Loucy (cell line): ENCODE measurements at regions not wholly inside any gene's neighbourhood (a gene's known extent, or its start where the extent isn't known, plus 50 kb on each side); places are given as distances from the start of the nearest gene placed in this dataset.

ENCODE experiments used
- H2AFZ ChIP-seq: fragments of 200-600 bp; sonication (generic); 2 replicates; pipeline ENCODE4 v1.6.0; 2016; ENCODE audit warnings: antibody characterized with exemption, mild to moderate bottlenecking, low read length, moderate library complexity
- H3F3A ChIP-seq: fragments of 200-600 bp; 2 replicates; pipeline ENCODE4 v1.6.0; 2016; ENCODE audit warnings: antibody characterized with exemption, low read depth, mild to moderate bottlenecking
- H3K27me3 ChIP-seq: fragments of 200-600 bp; sonication (generic); 2 replicates; pipeline ENCODE4 v1.6.1; 2014; ENCODE audit warnings: low read length, mild to moderate bottlenecking; ENCODE audit not compliant: insufficient read depth, poor library complexity, severe bottlenecking
- H3K36me3 ChIP-seq: fragments of 200-600 bp; sonication (generic); 2 replicates; pipeline ENCODE4 v1.6.1; 2016; ENCODE audit warnings: low read length; ENCODE audit not compliant: insufficient read depth
- H3K4me1 ChIP-seq: fragments of 200-600 bp; sonication (generic); 2 replicates; pipeline ENCODE4 v1.5.1; 2014; ENCODE audit warnings: low read length, mild to moderate bottlenecking; ENCODE audit not compliant: insufficient read depth, poor library complexity, severe bottlenecking
- H3K4me2 ChIP-seq: fragments of 200-600 bp; sonication (generic); 2 replicates; pipeline ENCODE4 v1.6.0; 2014; ENCODE audit warnings: antibody characterized with exemption, low read length, low read depth, mild to moderate bottlenecking; ENCODE audit not compliant: poor library complexity, severe bottlenecking
- H3K4me3 ChIP-seq: fragments of 200-600 bp; sonication (generic); 2 replicates; pipeline ENCODE4 v1.5.1; 2014; ENCODE audit warnings: low read length, mild to moderate bottlenecking, mixed read lengths; ENCODE audit not compliant: poor library complexity, severe bottlenecking
- H3K79me2 ChIP-seq: fragments of 200-600 bp; sonication (generic); 2 replicates; pipeline ENCODE4 v1.6.1; 2014; ENCODE audit warnings: low read length; ENCODE audit not compliant: insufficient read depth
- H3K9ac ChIP-seq: fragments of 200-600 bp; sonication (generic); 2 replicates; pipeline ENCODE4 v1.6.0; 2014; ENCODE audit warnings: mild to moderate bottlenecking, low read depth, low read length, moderate library complexity; ENCODE audit not compliant: poor library complexity, severe bottlenecking
- H3K9me2 ChIP-seq: fragments of 200-600 bp; sonication (generic); replicated peaks from 2 replicates; pipeline ENCODE4 v1.6.1; 2016; ENCODE audit warnings: low read depth, low read length, mixed read lengths
- H3K9me3 ChIP-seq: fragments of 200-600 bp; sonication (generic); 2 replicates; pipeline ENCODE4 v1.6.1; 2014; ENCODE audit warnings: mild to moderate bottlenecking, antibody characterized with exemption, low read length, low read depth; ENCODE audit not compliant: insufficient read depth
- H4K20me1 ChIP-seq: fragments of 200-600 bp; sonication (generic); 2 replicates; pipeline ENCODE4 v1.6.0; 2014; ENCODE audit warnings: antibody characterized with exemption, low read length, mild to moderate bottlenecking; ENCODE audit not compliant: insufficient read depth, poor library complexity, severe bottlenecking
- EZH2phosphoT487 ChIP-seq: fragments of 200-600 bp; IDR thresholded peaks from 2 replicates; pipeline ENCODE4 v1.6.1; 2018; ENCODE audit warnings: antibody characterized with exemption, mild to moderate bottlenecking, moderate library complexity, borderline replicate concordance
- TF ChIP-seq, protein P1 (sequence below): fragments of 200-600 bp; sonication (generic); conservative IDR thresholded peaks from 2 replicates; pipeline ENCODE4 v1.5.1; 2014; ENCODE audit warnings: mild to moderate bottlenecking, antibody characterized with exemption, low read length

DNA sequence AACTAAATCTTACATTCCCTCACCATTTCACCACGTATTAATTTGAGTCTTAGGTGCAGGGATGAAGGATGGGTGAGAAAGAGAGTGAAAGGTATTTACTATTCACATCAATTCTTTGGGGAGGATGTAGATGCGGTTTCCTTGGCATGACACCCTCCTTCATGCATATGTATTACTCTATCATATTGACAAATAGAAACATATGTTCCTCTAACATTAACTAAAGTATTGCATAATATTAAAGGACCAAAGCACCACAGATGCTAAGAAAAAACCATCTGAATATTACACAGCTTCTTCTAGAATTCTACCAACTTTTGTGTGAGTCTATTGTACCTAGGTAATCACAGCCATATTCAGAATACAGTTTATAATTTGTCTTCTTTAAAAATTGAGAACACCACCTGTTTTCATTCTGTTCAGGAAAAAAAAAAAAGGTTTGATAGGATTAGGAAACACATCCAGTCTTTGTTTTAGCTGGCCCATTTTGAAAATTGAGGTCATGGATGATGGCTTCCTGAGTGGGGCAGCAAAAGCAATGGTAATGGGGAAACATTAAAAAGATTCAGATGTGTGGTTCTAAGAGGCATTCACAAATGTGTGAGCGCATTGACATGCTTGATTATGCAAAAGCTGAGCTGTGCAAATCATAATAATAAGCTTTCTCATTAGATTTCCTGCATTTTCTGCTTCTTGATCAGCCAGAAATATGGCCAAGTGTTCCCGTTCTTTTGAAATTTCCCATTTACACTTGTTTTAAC is 1011.5 kb upstream of the NUDT12 start:
- H4K20me1 ChIP-seq, result no peaks in the 10 kb centered on the region
- H3K9ac ChIP-seq, result no peak overlapping the region
- no peaks in the 10 kb centered on the region for H3K4me1 ChIP-seq
- H3K36me3 ChIP-seq, result no peaks in the 10 kb centered on the region
- no peaks in the 10 kb centered on the region for H3K9me3 ChIP-seq
- no peaks in the 10 kb centered on the region for H3K9me2 ChIP-seq
- H2AFZ ChIP-seq, result no peak overlapping the region
- no peaks in the 10 kb centered on the region for H3K79me2 ChIP-seq
- H3K27me3 ChIP-seq, result no peaks in the 10 kb centered on the region
- H3K4me2 ChIP-seq, result no peak overlapping the region
- no peaks in the 10 kb centered on the region for H3F3A ChIP-seq
- TF ChIP-seq, protein P1, sequence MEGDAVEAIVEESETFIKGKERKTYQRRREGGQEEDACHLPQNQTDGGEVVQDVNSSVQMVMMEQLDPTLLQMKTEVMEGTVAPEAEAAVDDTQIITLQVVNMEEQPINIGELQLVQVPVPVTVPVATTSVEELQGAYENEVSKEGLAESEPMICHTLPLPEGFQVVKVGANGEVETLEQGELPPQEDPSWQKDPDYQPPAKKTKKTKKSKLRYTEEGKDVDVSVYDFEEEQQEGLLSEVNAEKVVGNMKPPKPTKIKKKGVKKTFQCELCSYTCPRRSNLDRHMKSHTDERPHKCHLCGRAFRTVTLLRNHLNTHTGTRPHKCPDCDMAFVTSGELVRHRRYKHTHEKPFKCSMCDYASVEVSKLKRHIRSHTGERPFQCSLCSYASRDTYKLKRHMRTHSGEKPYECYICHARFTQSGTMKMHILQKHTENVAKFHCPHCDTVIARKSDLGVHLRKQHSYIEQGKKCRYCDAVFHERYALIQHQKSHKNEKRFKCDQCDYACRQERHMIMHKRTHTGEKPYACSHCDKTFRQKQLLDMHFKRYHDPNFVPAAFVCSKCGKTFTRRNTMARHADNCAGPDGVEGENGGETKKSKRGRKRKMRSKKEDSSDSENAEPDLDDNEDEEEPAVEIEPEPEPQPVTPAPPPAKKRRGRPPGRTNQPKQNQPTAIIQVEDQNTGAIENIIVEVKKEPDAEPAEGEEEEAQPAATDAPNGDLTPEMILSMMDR, result no peak
- no peak for TF ChIP-seq EZH2phosphoT487
- no peak overlapping the region for H3K4me3 ChIP-seq

DNA sequence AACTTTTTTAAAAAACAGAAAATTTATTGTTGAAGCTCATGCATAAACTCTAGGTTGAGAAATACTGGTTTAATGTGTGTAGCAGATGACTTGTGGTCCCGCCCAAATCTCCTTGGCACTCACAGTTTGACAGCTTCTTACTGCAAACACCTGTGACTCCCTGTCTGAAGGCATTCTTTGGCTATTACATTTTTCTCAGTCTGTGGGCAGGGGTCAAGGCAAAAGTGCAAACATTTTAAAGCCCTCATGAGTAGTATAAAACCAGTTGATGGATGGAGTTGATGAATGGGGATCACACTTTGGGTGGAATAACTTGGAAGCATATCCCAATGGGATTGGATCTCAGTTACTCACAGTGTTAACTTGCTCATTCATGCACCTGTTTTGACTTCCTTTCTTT is 1007.0 kb upstream of the NUDT12 start:
- no peak overlapping the region for H3K9ac ChIP-seq
- H3K9me3 ChIP-seq, result no peaks in the 10 kb centered on the region
- TF ChIP-seq, protein P1, result no peak
- no peak for TF ChIP-seq EZH2phosphoT487
- H3K27me3 ChIP-seq, result no peaks in the 10 kb centered on the region
- H3K36me3 ChIP-seq, result no peaks in the 10 kb centered on the region
- no peaks in the 10 kb centered on the region for H3K79me2 ChIP-seq
- H3F3A ChIP-seq, result no peaks in the 10 kb centered on the region
- H3K4me2 ChIP-seq, result no peak overlapping the region
- H2AFZ ChIP-seq, result no peak overlapping the region
- no peaks in the 10 kb centered on the region for H3K4me1 ChIP-seq
- no peaks in the 10 kb centered on the region for H3K9me2 ChIP-seq
- H3K4me3 ChIP-seq, result no peak overlapping the region
- no peaks in the 10 kb centered on the region for H4K20me1 ChIP-seq

DNA sequence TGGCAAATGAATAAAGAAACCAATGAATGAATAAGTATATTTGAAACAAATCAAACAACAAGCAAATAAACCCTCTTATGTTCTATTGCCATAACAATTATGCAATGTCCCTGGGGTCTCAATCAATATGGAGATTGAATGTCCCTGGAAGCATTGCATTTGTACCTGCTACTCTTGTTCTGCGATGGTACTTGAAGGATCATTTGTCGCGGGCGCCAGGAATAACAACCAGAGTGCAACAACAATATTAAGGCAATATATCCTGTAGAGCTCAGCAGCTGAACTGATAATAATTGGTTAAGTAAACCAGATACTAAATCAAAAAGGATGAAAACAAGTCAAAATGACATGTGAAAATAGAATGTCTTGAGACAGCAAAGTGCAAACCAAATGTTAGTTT is 1001.9 kb upstream of the NUDT12 start:
- H3K79me2 ChIP-seq, result no peaks in the 10 kb centered on the region
- no peaks in the 10 kb centered on the region for H3K4me1 ChIP-seq
- H4K20me1 ChIP-seq, result no peaks in the 10 kb centered on the region
- no peak overlapping the region for H3K4me3 ChIP-seq
- no peak overlapping the region for H3K9ac ChIP-seq
- no peaks in the 10 kb centered on the region for H3K9me3 ChIP-seq
- no peak overlapping the region for H2AFZ ChIP-seq
- no peaks in the 10 kb centered on the region for H3F3A ChIP-seq
- TF ChIP-seq, protein P1, result no peak
- no peak for TF ChIP-seq EZH2phosphoT487
- no peaks in the 10 kb centered on the region for H3K36me3 ChIP-seq
- H3K27me3 ChIP-seq, result no peaks in the 10 kb centered on the region
- no peak overlapping the region for H3K4me2 ChIP-seq
- no peaks in the 10 kb centered on the region for H3K9me2 ChIP-seq
